Stomach (tissue), 4 donors: ENCODE measurements at regions not wholly inside any gene's neighbourhood (a gene's known extent, or its start where the extent isn't known, plus 50 kb on each side); places are given as distances from the start of the nearest gene placed in this dataset.

Experiments
- POLR2AphosphoS5 ChIP-seq, 3 donors: sonication (generic); formaldehyde crosslinking; IDR thresholded peaks; one replicate each; pipeline ENCODE4 v1.6.1; 2016; ENCODE audit warnings: antibody characterized with exemption in 3 of 3
- TF ChIP-seq, protein P1 (sequence below), 7 experiments: fragments of 450-650 bp in 4 of 7; fragments of 200-600 bp in 3 of 7; sonication (generic) in 3 of 7; IDR thresholded peaks; one replicate each; pipeline ENCODE4 v1.5.1; 2016 to 2019; ENCODE audit warnings: antibody characterized with exemption in 7 of 7, control low read depth in 2 of 7, mild to moderate bottlenecking in 1 of 7

DNA sequence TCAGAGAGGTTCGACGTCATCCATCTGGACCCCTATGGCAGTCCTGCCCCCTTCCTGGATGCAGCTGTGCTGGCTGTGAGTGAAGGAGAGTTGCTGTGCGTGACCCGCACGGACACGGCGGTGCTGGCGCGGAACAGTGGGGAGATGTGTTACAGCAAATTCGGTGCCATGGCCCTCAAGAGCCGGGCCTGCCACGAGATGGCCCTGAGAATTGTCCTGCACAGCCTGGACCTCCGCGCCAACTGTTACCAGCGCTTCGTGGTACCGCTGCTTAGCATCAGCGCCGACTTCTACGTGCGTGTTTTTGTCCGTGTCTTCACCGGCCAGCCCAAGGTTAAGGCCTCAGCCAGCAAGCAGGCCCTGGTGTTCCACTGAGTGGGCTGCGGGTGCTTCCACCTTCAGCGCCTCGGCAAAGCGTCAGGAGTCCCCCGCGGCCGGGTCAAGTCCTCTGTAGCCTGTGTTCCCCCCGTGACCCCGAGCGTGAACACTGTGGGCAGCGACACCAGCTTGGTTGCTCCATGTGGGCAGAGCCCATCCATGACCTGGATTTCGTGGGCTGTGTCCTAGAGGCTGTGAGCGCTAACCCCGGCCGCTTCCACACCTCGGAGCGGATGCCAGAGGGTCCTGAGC, 186.7 kb upstream of the SLITRK2 start:
- TF ChIP-seq, protein P1, sequence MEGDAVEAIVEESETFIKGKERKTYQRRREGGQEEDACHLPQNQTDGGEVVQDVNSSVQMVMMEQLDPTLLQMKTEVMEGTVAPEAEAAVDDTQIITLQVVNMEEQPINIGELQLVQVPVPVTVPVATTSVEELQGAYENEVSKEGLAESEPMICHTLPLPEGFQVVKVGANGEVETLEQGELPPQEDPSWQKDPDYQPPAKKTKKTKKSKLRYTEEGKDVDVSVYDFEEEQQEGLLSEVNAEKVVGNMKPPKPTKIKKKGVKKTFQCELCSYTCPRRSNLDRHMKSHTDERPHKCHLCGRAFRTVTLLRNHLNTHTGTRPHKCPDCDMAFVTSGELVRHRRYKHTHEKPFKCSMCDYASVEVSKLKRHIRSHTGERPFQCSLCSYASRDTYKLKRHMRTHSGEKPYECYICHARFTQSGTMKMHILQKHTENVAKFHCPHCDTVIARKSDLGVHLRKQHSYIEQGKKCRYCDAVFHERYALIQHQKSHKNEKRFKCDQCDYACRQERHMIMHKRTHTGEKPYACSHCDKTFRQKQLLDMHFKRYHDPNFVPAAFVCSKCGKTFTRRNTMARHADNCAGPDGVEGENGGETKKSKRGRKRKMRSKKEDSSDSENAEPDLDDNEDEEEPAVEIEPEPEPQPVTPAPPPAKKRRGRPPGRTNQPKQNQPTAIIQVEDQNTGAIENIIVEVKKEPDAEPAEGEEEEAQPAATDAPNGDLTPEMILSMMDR (IDR thresholded peaks at IDR 0.05), result no peak
- no peak for TF ChIP-seq POLR2AphosphoS5 (IDR thresholded peaks at IDR 0.05)
